NCI-H1105 (cell line): ENCODE measurements at regions not wholly inside any gene's neighbourhood (a gene's known extent, or its start where the extent isn't known, plus 50 kb on each side); places are given as distances from the start of the nearest gene placed in this dataset.

Source experiments
- DNase-seq: peaks from one replicate; lab custom pipeline; 2025; lab: John Stamatoyannopoulos, UW

DNA sequence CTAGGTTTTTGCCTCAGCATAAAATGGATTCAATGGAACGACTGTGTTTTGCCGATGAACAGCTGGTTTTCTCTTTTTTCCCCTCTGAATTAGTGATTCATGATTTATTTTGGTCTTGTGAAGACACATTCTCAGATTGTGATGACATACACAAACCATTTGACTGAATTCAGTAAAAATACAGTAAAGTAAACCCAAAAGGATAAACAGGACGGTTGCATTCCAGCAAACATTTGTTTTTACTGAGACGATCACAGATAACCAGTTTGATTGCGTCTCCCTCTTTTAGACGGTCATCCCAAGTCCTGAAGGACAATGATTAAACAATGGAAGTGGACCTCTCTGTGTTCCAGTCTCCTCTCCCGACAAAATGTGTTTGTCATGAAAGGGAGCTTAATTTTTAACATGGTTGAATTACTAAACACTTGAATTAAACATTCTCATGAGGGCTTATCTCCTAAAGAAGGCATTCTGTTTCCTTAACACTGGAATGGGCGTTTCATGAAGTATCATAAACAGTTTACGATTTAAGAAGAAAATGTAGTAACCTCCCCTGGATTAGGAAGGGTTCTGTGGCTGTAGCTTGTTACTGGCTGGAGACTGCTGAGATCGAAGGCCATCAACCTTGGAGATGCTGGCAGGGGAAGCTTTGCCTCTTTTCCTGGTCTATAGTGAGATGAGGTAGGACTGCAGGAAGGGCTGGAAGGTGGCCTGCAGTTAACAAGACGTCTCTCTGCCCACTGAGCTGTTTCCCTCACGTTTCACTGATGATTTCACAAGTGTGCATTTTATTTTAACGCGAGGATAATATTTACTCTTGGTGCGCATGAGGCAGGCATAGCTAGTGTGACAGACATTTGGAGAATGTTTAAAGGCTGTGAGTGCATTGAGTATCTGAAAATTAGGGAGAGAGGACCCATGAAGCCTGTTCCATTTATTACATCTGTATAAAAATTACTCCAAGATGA lies 457.9 kb downstream of the FGF9 start:
- DNase-seq = no peak

DNA sequence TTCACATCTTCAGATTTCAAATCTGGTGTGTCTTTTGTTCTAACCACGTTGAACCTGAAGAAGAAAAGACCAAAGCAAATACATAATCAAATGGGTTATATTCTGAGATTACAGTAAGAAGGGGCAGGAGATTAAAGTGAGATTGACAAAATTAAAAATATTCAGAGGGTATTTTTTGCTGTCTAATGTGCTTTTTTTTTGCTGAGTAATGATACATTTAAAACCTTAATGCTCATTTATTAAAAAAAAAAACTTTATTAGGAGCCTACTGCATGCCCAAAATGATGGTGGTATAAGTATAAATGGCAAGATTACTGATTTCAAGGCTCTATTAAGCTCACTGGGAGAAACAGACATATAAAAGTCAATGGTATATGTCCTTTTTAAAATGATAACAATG lies 459.4 kb downstream of the FGF9 start:
- DNase-seq = no peak

DNA sequence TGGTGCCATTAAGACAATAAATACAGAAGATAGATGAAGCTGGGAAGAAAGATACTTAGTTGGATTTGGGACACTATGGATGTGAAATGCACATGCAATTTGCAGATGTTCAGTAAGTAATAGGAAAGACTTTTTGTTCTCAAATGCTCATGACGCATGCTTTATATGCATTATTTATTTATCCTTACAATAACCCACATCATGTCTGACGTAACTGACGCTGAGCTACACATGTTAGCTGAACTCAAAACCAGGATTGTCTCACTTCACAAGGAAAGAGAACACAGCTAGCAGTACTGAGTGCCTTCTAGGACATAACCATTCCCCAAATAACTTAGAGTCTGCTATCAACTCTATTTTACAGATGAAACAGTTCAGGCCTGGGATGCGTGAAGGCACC lies 463.4 kb downstream of the FGF9 start:
- no peak for DNase-seq

DNA sequence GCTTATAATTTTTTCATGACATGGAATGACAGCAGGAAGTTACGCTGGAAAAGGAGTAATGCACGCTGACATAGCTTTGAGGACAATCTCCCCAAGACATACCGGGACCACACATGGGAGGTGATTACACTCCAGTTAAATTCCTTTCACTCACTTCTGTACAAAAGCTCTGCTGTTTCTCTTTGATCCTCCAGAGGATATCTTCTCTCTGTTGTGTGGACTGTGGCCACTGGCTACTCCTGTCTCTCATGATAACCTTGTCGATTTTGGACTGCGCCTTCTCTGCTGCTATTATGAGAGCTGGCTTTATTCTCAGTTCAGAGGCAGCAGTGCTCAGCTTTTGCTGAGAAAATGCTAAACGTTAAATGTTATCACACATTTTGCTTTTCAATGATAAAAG lies 464.6 kb downstream of the FGF9 start:
- DNase-seq = no peak

DNA sequence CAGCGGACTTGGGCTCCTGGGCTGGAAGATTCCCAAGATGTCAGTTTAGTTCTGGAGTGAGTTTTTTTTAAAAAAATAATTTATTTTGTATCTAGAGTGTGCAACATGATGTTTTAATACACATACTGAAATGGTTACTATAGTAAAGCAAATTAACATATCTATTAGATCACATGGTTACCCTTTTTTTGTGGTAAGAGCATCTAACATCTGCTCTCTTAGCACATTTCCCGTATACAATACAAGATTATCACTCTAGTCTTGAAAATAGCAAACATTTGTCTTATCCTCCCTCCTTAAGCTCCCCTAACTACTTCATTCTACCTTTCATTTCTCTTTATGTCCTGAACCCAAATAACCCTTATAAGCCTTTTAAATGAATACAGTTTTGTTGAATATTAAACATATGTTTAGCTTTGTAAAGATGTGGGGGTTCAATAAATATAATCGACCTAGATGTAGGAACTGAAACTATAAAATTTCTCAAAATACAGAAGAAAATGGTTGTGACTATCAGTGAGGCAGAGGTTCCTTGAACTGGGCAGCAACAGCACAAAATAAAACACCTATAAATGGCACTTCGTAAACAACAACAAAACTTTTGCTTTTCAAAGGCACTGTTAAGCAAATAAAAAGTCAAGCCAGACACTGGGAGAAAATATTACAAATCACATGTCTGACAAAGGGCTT lies 466.6 kb downstream of the FGF9 start:
- DNase-seq = no peak

DNA sequence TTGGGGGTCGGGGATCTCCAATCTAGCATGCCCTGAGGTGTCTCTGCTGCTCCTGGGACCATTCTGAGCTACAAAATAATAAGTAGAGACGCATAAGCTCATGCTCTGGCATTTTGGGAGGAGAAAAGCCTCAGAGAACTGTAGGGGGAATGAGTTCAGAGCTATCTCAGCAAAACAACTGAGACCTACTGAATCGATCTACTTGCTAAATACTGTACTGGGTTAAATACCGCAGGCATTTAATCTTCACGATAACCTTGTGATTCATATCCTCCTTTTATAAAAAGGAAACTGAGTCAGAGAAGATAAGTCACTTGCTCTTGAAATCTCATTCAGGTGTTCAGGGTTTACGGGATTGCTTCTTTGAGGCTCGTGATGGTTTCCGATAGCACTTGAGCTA lies 468.1 kb downstream of the FGF9 start:
- no peak for DNase-seq

DNA sequence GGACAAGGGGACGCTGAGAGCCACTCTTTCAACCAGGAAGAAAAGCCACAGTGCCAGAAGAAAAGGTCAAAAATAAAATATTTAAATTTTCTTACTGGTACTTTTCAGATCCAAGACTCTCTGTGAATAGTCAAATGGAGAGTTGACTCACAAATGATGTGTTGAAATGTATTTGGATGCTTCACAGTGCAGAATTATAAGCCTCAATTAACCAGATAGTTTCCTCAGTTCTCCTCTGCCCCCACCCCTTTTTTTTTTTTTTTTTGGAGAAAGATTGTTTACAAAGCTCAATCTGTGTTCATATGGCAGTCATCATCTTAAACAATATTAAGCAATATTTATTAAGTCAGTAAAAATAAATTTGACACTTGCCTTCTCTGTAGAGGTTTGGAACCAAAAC lies 470.8 kb downstream of the FGF9 start:
- DNase-seq = no peak

DNA sequence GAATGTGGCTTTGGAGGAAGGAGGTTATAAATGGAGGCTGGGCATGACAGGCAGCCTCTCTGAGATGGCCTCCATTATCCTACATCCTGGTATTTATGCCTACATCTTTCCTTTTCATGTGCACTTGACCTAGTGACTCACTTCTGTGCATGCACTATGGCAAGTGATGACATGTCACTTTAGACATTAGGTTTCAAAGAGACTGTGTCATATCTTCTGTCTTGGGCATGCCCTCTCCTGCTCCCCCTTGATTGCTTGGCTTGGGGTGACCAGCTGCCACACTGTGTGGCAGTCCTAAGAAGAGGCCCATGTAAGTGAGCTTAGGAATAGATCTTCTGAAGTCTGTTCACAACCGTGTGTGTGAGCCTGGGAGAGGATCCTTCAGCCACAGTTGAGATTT lies 472.8 kb downstream of the FGF9 start:
- DNase-seq = no peak

DNA sequence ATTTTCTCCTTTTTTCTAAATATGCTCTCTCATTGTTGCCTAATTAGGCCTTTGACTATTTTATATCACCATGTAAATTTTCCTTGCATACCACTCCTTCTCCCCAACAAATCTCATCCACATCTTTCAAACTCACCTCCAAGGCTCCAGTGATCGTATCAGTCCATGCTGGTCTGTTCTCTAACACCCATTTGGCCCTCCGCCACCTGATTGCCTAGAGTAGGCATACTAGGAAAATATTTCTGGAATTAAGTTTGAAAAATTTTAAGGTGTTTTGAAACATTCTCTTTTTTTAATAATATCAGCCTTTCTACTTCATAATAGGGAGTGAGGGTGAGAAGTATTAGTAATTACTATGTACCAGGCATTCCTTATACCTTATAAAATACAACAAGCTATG lies 473.9 kb downstream of the FGF9 start:
- no peak for DNase-seq

DNA sequence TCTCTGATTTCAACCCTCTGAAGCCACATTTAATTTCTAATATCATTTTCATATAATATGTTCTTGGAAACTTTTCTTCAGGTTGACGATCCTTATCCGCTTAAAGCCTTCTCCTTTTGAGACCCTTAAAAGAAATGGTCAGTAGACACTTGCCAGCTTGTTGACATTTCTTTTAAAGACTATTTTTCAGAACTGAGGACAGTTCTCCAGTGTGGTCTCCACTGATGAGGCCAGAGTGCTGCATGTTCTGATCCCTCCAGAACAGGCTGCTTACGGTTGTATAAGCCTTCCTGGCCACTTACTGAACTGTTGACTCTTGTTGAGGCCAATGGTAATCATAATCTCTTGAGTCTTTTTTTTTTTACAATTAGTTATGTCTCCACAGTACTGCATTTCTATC lies 477.3 kb downstream of the FGF9 start:
- DNase-seq = no peak

DNA sequence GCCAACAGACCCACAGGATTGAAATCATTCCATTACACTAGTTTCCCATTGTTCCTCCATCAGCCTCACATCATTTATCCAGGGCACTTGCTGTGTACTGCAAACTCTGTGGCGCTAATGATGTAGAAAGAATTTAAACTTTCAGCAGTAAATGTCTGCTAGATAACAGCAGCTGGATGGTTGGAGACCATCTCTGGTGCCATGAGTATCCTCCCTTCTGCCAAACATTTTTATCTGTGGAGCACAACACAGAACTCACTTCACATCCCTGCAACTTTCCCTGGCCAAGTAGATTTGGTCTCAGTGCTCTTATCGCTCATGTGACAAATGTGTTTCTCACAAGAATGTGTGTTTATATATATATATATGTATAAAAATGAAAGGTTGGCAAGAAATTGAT lies 481.9 kb downstream of the FGF9 start:
- no peak for DNase-seq

DNA sequence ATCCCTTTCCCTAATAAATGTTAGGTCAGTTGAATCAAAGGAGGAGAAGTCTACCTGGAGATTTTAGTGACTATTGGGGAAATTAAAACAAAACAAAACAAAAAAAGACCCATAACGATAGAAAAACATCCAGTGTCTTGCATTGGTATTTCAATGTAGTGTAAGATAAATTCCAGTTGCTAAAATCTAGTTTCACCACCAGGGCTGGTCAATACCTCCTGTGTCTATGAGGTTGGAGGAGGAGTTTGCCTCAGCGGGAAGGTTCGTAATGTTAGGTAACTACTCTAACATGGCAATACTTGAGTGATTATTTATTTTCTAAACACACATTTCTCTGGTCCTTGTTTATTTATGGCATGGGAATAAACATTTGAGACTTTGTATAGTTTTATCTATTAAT lies 483.2 kb downstream of the FGF9 start:
- no peak for DNase-seq

DNA sequence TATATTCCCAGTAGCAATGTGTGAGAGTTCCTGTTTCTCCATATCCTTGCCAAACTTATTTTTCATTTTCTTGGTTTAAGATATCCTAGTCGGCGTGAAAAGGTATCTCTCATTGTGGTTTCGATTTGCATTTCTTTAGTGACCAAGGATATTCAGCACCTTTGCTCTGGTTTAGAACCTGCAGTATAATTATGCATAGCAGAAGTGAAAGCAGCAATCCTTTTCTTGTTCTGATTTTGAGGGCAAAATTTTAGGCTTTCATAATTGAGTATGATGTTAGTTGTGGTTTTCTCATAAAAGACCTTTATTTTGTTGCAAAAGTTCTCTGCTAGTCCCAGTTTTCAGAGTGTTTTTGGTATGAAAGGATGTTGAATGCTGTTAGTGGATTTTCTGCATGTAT lies 491.0 kb downstream of the FGF9 start:
- no peak for DNase-seq

DNA sequence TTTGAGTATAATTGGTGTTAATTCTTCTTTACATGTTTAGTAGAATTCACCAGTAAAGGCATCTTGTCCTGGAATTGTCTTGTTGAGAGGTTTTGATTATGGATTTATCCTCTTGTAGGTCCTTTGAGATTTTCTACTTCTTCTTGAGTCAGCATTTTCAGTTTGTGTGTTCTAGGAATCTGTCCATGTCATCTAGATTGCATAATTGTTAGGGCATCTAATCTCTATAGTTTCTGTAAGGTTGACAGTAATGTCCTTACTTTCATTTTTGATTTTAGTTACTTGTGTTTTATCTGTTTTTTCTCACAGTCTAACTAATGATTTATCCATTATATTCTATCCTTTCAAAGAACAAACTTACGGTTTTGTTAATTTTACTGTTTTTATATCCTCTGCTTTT lies 492.0 kb downstream of the FGF9 start:
- DNase-seq = no peak

DNA sequence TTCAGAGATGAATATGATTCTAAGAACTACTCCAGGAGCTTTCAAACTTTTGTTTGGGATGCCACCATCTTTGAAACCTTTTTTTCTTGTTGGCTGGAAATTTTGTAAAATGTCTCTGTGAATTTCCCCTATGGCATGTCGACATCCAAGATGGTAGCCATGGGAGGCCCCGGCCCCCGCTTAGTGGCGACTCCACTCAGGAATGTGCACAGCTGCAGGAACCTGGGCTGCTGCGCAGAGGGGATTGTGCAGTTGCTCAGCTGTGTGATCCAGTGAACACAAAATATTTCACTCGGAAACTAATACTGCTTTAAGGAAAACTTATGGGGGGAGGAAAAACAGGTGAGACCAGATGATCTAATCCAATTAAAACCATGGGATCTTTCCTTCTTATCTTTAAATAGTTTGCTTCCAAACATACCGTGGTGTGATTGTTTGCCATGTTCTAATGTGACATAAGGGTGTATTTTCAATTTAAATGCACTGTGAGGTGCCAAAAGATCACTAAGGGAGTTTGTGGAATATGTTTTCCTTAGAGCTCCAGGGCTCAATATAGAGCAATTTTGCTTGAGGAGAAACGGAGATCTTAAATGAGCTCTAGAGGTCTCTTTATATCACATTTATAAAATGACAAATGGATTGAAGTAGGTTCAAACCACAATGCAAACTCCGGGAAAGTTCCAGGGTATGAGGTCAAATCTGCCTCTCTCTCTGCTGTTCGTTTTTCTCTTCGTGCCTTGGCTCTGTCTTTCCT lies 497.7 kb downstream of the FGF9 start:
- DNase-seq = no peak

DNA sequence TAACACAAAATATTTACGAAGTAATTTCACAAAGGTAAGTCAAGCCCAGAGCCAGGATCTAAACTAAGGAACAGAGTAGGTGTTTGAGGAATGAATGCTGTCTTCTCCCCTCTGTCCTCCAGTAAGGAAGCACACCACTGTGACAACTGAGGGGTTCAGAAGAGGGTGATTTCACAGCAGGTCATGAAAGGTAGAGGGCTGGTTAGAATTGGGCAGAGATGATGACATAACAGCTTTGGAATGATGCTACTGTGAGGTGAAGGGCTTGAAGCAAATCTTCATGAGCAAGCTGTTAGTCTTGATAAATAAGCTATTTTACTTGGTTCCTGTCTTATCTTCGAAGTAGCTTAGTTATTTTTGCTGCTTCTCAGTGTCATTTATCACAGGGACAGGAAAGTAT lies 498.6 kb downstream of the FGF9 start:
- DNase-seq = no peak

DNA sequence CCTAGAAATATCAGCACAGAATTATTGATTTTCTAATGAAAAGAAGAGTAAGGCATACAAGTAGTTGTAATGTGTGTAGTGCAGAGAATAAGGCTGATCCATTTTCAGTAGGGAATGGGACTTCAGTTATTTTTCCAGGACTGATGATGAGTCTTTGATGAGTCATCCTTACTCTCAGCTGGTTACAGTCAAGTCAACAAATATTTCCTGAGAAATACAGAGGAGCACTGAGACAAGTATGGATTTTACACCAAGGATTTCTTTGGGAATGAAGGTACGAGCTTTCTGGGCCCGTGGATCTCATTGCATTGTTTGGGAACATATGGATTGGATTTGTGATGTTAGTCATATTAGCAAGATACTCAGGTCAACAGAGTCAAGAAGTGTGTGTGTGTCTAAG lies 502.7 kb downstream of the FGF9 start:
- no peak for DNase-seq

DNA sequence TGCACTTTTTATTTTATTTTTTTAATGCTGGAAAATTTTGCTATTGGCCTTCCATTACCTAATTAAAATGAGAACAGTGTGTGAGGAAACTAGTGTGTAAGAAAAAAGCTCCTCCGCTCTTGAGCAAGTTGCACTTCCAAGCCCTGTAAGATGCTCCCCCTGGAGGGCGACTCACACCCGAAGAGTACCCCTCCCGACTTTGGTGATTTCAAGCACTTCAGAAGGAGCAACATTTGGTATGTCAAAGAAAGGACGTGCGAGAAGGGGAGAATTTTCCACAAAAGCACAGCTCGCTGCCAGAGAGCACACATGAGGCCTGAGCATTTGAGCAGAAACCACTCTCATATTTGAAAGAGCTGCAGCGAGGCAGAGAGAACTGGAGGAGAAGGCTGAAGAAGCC lies 504.4 kb downstream of the FGF9 start:
- no peak for DNase-seq

DNA sequence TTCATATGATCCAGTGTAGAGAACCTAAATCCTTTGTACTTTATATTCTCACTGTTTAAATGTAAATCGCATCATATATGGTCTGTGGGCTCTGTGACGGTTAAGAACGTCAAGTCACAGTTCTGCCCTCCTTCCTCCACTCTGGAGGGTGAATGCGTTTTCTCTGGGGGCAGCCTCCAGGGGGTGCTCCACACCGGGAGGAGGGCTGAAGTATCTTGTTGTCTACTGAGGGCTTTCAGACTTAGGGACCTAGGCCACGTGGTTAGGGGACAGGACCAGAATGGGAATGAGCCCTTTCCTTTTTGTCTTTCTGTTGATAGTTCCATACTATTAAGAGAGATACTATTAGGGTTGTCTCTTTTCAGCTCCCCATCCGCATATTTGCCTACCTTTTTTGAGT lies 504.9 kb downstream of the FGF9 start:
- no peak for DNase-seq

DNA sequence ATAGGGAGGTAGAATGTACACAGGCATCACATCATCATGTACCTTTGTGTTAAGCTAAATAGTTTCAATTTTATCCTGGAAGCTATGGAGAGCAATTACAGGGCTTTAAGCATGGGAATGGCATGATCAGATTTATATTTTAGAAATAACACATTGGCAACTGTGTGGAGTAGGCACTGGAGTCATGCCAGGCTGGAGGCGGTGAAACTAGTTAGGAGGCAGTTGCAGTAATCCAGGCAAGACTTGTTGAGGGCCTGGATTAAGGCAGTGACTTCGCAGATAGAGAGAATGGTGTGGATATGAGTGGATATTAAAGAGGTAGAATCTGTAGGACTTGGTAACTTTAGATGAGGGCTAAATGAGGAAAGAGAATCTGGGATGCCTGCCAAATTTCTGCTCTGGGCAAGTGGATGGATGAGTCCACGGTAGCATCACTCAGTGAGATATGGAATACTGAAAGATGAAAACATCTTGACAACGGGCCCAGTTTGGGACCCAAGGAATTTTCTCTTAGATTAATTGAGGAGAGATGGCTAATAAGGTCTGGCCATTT lies 506.2 kb downstream of the FGF9 start:
- no peak for DNase-seq

DNA sequence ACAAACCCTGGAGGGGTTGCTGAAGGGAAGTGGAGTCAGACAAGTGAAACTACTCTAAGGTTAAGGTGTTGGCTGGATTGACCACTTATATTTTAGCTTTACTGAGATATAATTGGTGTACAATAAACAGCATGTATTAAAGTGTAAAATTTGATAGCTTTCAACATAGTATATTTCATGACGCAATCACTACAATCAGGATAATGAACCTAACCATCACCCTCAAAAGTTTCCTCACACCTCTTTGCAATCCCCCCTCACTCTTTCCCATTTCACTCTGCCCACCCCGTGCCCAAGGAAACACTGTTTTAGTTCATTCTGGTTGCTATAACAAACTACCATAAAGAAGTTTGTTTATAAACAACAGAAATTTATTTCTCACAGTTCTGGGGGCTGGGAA lies 508.0 kb downstream of the FGF9 start:
- DNase-seq = no peak

DNA sequence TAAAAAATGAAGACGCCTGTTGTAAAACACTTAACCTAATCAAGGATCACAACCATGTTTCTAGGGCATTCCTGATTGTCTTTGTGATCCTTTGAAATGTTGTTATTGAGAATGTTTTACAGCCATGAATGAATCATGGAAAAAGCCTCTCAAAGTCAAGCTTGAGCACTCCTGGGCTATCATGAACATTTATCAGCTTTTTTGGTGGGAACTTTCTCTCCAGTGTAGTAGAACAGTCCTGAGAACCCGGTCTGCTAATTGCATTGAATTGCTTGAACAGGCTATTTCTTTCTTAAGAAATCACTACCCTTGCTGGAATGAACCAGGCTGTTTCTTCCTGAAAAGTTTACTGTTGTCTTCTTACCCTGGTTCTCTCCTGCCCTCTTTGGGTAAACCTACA lies 516.5 kb downstream of the FGF9 start:
- DNase-seq = no peak
